Progenitor cell of endocrine pancreas (in vitro differentiated cells): ENCODE measurements at regions not wholly inside any gene's neighbourhood (a gene's known extent, or its start where the extent isn't known, plus 50 kb on each side); places are given as distances from the start of the nearest gene placed in this dataset.

ENCODE experiments used
- DNase-seq: peaks from one replicate; pipeline ENCODE4 v3.0.0; 2021; ENCODE audit warnings: low spot score; ENCODE audit not compliant: unreplicated experiment
- H3K27ac Mint-ChIP-seq: 2 replicates; pipeline ENCODE4 v1.8.0; 2021; ENCODE audit warnings: mild to moderate bottlenecking, moderate library complexity, mixed read lengths
- H3K27me3 Mint-ChIP-seq: 2 replicates; pipeline ENCODE4 v1.8.0; 2021; ENCODE audit warnings: mixed read lengths
- H3K36me3 Mint-ChIP-seq: 2 replicates; pipeline ENCODE4 v1.8.0; 2022; ENCODE audit warnings: mixed read lengths; ENCODE audit not compliant: insufficient read depth
- H3K4me1 Mint-ChIP-seq: 2 replicates; pipeline ENCODE4 v1.8.0; 2021; ENCODE audit warnings: low read depth, mixed read lengths
- H3K4me3 Mint-ChIP-seq: 2 replicates; pipeline ENCODE4 v1.8.0; 2021; ENCODE audit warnings: low read depth, mild to moderate bottlenecking, moderate library complexity, mixed read lengths
- H3K9me3 Mint-ChIP-seq: 2 replicates; pipeline ENCODE4 v1.8.0; 2021; ENCODE audit warnings: low read depth, mixed read lengths
- TF ChIP-seq, protein P1 (sequence below): fragments of 200-600 bp; sonication (generic); IDR thresholded peaks from one replicate; pipeline ENCODE4 v1.5.0; 2021; ENCODE audit warnings: antibody characterized with exemption, mild to moderate bottlenecking; ENCODE audit not compliant: unreplicated experiment

DNA sequence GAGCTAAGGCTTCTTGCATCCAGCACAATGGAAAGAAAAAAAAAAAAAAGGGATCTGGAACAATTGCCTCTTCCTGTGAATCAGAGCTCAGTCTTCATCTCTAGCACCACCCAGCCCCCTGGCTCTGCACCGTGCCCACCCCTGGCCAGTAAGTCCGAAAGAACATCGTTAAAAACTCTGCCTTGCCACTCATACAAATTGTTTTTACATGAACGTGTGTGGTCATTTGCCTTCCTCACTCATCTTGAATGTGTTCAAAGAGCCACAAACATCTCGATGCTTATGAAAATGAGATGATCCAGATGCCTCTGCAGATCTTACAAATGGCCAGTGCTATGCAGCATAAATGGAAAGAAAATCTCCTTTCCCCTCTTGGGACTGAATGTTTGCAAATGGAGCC lies 400.0 kb upstream of the PPP2R3A start:
- Mint-ChIP-seq H3K9me3 (no peaks in the 10 kb centered on the region), H3K4me1 (no peaks in the 10 kb centered on the region), H3K4me3 (no peak overlapping the region), H3K27me3 (peaks cover 27% of the 10 kb centered on the region), H3K27ac (no peak overlapping the region), H3K36me3 (no peaks in the 10 kb centered on the region)
- DNase-seq, result no peak
- TF ChIP-seq, protein P1, sequence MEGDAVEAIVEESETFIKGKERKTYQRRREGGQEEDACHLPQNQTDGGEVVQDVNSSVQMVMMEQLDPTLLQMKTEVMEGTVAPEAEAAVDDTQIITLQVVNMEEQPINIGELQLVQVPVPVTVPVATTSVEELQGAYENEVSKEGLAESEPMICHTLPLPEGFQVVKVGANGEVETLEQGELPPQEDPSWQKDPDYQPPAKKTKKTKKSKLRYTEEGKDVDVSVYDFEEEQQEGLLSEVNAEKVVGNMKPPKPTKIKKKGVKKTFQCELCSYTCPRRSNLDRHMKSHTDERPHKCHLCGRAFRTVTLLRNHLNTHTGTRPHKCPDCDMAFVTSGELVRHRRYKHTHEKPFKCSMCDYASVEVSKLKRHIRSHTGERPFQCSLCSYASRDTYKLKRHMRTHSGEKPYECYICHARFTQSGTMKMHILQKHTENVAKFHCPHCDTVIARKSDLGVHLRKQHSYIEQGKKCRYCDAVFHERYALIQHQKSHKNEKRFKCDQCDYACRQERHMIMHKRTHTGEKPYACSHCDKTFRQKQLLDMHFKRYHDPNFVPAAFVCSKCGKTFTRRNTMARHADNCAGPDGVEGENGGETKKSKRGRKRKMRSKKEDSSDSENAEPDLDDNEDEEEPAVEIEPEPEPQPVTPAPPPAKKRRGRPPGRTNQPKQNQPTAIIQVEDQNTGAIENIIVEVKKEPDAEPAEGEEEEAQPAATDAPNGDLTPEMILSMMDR, result no peak

DNA sequence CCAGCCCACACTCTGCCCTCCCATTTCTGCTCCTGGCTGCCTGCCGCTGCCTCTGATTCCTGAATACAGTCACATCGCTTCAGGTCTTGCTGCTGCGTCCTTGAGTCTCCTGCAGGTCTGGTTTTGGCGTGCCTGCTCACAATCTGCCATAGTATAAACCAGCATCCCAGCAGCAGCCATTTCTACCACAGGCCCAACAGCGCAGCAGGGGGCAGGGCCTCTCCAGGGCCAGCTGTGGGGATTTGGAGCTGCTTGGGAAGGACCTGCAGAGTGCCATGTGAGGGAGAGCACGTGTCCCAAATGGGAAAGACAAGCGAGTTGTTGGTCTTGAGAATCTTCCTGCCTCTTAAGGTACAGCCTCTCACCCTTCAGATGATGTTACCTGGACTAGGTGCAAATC lies 398.3 kb upstream of the PPP2R3A start:
- H3K36me3 Mint-ChIP-seq, result no peaks in the 10 kb centered on the region
- no peak overlapping the region for H3K27ac Mint-ChIP-seq
- H3K9me3 Mint-ChIP-seq, result no peaks in the 10 kb centered on the region
- H3K4me3 Mint-ChIP-seq, result no peak overlapping the region
- no peaks in the 10 kb centered on the region for H3K4me1 Mint-ChIP-seq
- DNase-seq, result no peak
- TF ChIP-seq, protein P1, result no peak
- H3K27me3 Mint-ChIP-seq, result peaks cover 33% of the 10 kb centered on the region

- H3K36me3 Mint-ChIP-seq, result no peaks in the 10 kb centered on the region
- peaks cover 3% of the 10 kb centered on the region for H3K9me3 Mint-ChIP-seq
- peaks cover 10% of the 10 kb centered on the region for H3K4me1 Mint-ChIP-seq
- DNase-seq, result no peak
- H3K4me3 Mint-ChIP-seq, result no peak overlapping the region
- H3K27ac Mint-ChIP-seq, result peak overlapping the region; percentile 69
- H3K27me3 Mint-ChIP-seq, result peaks cover 10% of the 10 kb centered on the region
- TF ChIP-seq, protein P1, result no peak
Measured at GRCh38 chr3:135576751-135577150, 388.8 kb upstream of the PPP2R3A start.

- Mint-ChIP-seq H3K9me3 (peaks cover 8% of the 10 kb centered on the region), H3K4me1 (peaks cover 3% of the 10 kb centered on the region), H3K4me3 (no peak overlapping the region), H3K36me3 (no peaks in the 10 kb centered on the region), H3K27me3 (no peaks in the 10 kb centered on the region), H3K27ac (no peak overlapping the region)
- no peak for DNase-seq
- TF ChIP-seq, protein P1, result no peak
Measured at GRCh38 chr3:135581806-135582205, 383.7 kb upstream of the PPP2R3A start.

- Mint-ChIP-seq H3K4me3 (no peak overlapping the region), H3K4me1 (peaks cover 2% of the 10 kb centered on the region), H3K36me3 (no peaks in the 10 kb centered on the region), H3K27ac (peak overlapping the region; percentile 36), H3K27me3 (no peaks in the 10 kb centered on the region), H3K9me3 (peaks cover 8% of the 10 kb centered on the region)
- TF ChIP-seq, protein P1, result no peak
- no peak for DNase-seq
Measured at GRCh38 chr3:135582800-135583199, 382.7 kb upstream of the PPP2R3A start.
